GM18511 (cell line): ENCODE measurements at regions not wholly inside any gene's neighbourhood (a gene's known extent, or its start where the extent isn't known, plus 50 kb on each side); places are given as distances from the start of the nearest gene placed in this dataset.

Source experiments
- ATAC-seq: cut with Tn5 transposase; IDR thresholded peaks from one replicate; pipeline ENCODE4 v1.9.1; 2021; ENCODE audit warnings: mild to moderate bottlenecking, moderate library complexity; ENCODE audit not compliant: unreplicated experiment

DNA sequence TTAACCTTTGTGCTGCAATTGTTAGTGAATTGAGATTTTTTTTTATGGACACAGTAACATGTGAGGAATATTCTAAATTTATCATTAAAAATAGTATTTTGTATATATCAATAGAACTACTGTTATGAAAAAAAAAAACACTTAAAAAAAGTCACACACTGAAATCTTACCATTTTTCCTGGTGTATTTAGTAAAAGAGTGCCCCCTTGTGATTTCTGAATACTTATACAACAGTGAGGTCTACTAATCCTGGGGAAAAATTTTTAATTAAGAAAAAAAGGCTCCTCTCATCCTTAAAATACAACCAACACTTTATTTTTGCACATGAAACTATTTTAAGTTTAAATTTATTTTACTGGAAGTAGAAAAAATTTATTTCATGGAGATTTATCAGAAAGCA is 56.4 kb upstream of the SPOCK3 start:
- ATAC-seq = no peak

DNA sequence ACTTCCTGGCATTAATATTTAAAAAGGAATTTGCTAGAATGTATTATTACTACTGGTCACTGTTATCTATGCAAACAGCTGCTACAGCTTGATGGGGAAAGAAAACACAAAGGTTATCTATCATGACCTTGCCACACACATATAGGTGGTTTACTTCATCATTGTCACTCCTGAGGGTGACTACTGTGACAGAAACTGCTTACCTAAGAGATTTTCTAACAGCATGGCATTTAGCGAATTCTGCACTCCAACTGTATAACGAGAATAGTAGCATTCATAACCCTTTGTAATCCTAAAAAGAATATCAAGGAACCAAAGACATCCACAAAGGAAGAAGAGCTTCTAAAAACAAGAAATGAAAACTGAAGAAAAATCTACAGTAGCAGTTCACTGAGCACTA is 74.6 kb upstream of the SPOCK3 start:
- no peak for ATAC-seq

DNA sequence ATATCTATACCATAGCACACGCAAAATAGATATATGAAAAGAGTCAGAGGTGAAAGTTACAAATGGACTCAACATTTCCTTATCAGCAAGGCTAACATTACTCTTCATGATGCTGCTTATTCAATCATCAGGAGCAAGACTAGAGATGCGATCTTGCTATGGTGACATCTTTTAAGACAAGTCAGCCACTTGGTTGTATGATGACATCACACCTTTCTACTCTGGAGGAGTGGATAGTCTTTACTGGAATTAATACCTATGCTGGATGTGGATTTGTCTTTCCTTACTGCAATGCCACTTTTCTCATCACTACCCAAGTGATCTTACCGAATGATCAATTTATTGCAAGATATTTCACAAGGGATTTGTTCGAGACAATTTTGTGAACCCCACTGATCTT is 87.0 kb upstream of the SPOCK3 start:
- no peak for ATAC-seq

DNA sequence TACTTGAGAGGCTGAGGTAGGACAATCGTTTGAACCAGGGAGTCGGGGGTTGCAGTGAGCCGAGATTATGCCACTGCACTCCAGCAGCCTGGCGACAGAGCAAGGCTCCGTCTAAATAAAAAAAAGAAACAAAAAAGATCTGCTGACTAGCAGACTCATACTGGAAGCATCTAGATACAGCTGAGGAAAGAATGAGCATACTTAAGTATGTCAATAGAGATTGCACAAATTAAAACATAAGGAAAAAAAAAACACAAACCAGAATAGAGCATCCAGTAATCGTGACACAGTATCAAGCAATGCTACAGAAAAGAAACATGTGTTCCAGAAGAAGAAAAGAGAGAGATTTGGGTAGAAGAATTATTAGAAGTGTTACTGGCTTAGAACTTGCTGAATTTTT is 105.5 kb upstream of the SPOCK3 start:
- no peak for ATAC-seq

DNA sequence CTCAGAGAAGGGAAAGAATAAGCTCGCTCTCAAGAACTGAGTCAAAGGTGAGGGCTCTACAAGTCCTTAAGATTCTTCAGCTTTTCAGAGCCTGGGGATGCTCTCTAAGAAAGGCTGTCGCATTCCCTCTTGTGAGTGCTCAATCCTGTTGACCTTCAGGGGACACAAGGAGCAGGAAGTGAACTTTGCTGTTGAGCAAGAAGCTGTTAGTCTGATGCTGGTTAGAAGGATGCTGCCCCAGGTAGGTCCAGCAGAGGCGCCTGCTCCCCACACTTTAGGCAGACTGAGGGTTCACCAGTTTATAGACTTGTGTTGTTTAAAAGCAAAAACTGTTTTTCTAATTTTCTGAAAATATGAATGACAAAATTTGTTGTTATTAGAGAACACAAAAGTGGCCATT is 125.4 kb upstream of the SPOCK3 start:
- no peak for ATAC-seq

DNA sequence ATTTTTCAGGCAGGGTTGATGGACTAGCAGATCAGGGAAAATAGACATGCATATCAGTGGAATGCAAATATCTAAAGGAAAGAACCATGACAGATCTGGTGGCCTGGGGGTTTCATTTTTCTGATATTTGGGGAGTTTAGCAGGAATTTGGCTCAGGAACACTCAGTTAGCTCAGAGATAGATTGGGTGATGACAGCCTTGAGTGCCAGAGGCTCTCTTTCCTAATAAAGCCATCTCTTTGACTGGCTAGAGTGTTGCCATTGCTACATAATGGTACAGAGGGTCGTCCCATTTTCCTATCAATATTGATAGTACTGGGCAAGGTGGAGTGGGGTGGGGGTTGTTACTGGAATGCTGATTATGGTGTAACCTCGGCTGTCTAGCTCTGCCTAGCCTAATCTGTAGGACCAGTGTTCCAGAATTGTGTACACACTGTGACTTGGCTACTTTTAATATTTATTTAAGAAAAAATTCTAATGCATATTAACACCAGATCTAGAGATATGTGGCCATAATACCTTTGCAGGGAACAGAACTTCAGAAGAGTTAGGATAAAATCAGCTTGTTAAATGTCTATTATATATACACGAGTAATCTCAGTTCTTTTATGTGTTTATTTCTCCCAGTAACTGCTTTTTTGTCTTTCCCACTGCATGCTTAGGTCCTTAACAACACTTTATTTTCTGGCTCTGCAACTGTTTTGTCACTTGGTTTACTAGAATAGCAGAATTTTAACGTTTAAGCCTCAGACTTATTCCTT is 145.0 kb upstream of the SPOCK3 start:
- no peak for ATAC-seq

DNA sequence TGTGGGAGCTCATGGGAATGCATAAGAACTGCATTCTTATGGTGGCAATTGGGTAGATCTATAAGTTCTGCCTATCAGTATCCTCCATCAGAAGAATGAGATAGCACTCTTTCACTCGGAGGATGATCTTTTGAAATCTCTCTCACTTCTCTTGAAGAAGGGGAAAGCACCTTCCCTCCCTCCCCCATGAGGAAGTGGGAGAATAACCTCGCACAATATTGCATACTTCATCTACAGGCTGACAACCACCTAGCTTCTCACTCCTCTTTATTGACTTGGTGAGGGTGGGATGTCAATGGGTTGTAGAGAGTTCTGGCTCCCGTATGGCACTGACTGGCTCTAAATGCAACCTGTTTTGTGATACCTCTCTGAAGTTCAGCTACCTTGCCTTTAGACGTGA is 146.7 kb upstream of the SPOCK3 start:
- no peak for ATAC-seq

DNA sequence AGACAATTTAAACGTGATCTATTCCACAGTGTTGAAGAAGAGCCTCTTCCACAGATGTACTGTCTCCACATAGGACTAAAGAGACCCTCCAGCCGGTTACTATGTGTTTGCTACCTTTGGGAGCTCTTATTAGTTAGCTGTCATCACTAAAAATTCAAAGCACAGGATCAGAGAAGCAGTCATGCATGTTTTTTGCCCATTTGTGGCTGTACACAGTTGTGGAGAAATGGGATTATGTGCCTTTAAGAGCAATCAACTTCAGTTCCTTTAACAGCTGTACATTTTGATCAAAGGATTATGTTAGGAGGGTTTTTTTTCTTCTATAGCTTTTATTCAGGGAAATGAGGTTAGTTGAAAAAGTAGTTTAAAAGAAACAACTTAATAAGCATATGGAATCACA is 149.0 kb upstream of the SPOCK3 start:
- ATAC-seq = no peak

DNA sequence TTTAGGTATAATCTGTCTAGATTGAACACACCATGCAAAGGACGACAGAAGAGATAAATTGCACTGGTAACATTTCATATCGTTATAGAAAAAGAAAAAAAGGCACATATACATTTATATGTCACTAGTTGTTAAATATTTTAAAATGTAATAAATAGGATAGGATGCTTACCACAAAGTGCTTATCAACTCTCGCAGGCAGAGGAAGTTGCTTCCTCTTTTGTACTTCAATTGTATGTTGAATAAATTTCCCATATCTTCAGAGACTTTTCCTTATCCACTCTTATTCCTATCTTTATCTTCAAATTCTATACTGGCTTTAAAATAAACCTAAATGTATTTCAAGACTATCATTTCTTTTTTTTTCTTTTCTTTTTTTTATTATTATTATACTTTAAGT is 163.3 kb upstream of the SPOCK3 start:
- no peak for ATAC-seq

DNA sequence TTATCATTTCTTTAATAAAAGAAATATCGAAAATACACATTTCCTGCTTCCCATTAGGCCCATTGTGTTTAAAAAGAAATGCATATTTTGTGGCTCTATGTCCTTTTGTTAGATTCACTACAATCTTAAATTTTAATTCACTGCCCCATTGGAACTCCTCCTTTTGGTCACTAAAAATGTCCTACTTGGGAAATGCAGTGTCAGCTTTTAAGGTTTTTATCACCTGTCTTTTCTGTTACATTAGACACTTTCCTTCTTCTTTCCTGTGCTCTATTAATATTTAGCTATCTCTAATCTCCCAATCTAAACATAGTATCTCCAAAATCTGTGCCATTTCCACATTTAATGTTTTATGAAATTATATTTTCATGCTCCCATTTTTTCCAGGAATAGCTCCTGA is 164.9 kb upstream of the SPOCK3 start:
- no peak for ATAC-seq

DNA sequence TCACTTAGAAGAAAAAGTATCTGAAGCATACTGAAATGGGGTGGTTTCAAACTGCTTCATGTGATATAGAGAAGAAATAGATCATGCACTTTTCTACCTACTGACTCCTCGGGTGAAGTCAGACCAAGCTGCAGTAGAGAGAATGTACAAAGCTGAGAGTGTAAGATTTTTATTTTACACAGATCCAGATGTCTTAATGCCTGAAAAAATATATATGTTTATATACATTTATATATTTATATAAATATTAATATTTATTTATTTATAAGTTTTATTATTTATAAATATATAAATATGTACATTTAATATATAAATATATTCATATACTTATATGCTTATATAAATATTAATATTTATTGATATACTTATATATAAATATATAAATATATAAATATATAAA is 171.9 kb upstream of the SPOCK3 start:
- ATAC-seq = no peak

DNA sequence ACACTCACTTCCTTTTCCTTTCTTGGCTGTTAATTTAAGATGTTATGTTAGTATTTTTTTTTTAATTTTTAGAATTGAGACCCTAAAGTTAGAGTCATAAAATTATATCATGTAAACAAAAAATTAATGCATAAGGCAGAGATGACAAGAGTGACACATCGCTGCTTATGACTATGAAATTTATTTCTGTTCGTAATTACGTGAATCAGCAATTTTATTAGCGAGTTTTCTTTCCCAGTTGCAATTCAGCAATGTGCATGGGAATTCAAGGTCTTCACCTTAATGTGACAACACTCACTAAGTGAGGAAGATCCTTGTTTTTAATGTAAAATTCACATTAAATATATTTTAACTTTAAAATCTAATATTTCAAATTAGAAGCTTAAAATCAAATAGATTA is 181.2 kb upstream of the SPOCK3 start:
- ATAC-seq = no peak

DNA sequence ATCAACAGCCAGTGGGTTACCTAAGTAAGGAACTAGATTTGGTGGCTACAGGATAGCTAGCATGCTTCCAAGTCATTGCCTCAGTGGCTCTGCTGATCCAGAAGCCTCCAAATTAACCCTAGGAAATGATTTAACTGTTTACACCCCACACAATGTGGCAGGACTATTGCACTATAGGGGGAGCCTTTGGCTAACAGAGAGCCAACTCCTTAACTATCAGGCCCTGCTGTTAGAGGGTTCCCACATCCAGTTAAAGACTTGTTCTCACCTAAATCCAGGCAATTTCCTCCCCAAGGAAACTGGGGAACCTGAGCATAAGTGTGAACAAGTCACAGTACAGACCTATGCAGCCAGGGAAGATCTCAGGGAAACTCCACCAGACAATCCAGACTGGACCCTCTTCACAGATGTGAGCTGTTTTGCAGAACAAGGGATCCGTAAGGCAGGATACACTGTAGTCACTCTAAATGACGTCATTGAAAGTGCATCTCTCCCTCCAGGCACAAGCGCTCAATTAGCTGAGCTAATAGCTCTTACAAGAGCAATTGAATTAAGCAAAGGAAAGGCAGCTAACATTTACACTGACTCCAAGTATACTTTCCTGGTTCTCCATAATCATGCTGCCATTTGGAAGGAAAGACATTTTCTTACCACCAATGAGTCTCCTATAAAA is 185.3 kb upstream of the SPOCK3 start:
- no peak for ATAC-seq

DNA sequence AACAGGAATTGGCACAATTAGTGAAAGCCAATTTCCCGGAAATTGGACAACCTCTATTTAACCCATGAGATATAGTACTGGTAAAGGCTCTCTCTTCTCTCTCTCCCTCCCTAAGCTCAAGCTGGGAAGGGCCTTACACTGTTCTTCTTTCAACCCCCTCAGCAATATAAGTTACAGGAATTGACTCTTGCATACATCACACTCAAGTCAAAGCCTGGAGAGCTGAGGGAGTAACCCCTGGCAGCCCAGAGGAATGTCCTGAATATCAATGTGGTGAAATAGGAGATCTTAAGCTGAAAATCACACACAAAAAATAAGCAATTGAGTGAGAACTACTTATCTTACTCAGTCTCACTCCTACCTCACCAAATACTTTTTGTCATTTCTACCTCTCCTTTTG is 186.9 kb upstream of the SPOCK3 start:
- no peak for ATAC-seq

DNA sequence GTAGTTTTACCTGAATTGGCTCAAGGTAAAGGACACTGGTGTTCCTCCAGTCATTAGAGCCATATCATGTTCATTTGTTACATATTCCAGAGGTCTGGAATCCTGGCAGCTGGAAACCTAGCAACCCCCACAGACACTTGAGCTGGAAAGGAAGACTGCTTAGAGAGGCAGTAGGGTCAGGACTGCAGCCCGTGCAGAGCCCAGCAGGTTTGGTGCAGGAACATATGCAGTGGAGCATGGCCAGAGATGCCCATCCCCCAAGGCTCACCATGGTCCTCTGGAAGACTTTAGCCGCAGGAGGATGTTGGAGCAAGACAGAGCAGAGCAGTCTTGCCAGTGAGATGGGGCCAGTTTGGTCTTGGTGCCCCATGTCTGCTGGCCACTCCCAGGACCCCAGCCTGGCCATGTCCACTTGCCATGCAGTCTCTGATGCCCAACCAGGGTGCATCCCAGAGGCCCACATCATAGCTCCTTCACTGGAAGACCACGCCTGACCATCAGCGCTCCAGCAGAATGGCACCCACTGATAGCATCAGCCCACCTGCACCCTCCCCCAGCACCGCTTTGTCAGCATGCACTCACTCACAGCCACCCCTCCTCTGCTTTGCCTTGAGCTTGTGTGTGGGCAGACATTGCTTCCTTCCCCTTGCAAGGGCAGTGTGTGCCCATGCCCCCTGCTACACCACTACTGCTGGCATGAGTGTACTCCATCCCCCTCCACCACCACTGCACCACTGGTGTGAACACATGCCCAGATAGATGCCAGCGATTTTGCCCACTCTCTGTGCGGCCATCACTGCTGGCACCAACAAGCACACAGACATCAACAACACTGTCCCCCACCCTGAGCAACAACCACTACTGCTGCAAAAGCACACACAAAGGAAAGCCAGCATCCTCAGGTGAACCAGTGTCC is 190.3 kb upstream of the SPOCK3 start:
- no peak for ATAC-seq

DNA sequence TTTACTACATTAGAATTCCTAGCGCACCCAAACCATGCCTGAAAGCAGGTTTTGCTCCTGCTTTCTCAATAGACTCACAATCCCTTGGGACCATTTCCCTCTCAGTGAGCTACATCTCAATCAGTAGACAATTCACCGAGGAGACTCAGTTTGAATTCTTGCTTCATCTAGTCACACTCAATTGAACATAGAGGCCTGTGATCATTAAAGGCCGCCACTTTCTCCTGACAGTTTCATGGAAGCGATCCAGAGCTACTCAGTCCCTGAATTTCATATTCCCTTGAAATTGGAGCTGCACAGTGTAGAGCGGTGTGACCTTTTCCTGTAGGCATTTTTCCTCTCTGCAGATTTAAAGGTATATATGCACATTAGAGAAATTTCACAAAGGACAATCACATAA is 193.9 kb upstream of the SPOCK3 start:
- ATAC-seq = no peak

DNA sequence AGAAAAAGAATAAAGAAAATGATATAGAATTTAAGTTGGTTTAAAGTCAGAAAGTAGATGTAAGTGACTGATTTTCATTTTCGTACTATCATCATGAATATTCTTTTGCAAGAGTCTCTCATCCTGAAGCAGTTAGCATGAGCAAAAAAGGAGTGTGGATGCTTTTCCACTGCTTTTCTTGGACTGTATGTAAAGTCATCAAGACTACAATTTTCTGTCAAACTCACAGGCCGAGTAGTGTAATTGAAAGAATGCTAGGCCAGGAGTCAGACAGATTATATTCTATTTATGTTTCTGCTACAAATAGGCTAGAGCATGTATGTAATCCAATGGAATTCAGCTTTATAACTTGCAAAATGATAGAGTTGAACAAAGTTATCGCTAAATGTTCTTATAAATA is 197.1 kb upstream of the SPOCK3 start:
- no peak for ATAC-seq

DNA sequence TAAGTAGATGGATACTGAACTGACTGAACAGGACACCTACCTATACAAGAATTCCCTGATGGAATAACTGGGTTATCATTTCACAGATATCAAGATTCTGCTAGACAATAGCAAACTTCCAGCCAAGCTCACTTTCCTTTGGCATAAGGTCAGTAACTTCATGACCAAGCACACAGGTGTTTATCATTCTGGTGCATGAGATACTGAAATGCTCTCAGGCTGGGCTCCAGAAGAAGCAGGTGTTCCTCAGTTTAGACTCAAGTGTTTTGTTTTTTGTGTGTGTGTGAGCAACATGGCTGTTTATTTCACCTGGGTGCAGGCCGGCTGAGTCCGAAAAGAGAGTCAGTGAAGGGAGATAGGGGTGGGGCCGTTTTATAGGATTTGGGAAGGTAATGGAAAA is 201.5 kb upstream of the SPOCK3 start:
- no peak for ATAC-seq

DNA sequence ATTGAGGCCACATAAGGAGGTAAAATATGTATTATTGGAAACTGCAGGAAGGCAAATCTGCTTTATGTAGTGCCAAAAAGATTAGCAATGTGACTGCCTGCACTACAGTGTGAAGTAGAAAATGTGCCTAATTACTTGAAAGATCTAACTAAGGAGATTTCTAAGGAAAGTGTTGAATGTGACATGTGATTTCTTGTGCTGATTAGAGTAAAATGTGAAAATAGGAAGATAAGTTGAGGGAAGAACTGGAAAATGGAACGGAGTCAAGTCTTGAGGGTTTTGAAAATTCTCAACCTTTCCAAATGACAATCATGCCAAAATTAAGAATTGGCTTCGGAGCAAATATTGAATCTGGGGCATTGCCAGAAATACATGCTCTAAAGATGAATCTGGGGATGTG is 209.5 kb upstream of the SPOCK3 start:
- no peak for ATAC-seq

DNA sequence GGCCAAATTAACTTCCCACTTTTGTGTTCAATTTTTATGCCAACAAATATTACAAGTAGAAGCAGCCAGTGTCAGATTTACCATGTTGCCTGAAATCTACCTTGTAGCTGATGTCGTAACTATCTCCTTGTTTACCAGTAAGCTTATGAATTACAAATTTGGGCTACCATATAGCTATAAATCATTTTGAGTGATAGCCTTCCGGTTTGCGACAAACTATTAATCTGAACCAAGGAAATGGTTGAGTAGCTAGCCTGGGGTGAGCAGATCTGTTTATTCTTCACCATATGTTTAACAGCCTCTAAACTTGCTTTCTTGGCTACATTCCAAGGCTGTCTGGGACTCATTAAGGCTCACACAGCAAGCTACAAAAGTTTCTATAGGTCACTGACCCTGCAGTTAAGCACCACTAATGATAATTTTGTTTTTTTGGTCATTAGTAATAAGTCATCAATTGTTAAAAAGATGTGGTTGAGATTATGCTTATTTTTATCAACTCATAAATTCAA is 218.7 kb upstream of the SPOCK3 start:
- ATAC-seq = no peak

DNA sequence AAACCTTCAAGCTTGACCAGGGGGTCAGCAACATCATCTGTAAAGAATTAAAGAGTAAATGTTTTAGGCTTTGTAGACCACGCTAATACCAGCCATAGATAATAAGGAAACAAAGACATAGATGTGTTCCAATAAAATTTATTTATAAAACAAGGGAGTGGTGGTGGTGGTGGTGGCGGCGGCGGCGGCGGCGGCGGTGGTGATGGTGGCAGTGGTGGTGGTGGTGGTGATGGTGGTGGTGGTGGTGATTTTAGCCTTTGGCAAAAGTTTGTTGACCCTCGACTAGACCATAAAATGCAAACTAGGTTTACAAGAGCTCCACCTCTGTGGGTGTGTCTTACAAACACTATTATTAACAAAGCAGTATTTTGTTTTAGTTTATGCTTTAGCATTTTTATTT is 222.3 kb upstream of the SPOCK3 start:
- no peak for ATAC-seq

DNA sequence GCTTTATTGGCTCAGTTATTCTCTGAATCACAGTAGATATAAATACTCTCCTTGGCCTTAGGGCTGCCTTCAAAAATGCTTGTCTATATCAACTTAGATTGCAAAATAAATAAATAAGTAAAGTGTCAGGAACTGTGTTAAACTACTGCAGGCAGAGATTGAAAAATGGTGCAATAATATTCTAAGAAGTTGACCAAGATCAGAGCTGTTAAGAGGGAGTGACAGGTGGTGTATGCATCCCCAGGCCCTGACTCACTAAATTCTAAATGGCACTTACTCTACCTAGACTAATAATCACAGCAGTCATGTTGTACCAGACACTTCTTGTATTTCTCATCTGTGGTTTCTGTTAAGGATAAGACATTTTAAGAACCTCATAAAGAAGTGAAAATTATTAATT is 235.1 kb upstream of the SPOCK3 start:
- no peak for ATAC-seq
